GM19324 (cell line): ENCODE measurements at regions not wholly inside any gene's neighbourhood (a gene's known extent, or its start where the extent isn't known, plus 50 kb on each side); places are given as distances from the start of the nearest gene placed in this dataset.
A peak's percentile ranks its signal among the peaks of the same experiment; 100 is the strongest.

ENCODE experiments used
- ATAC-seq: cut with Tn5 transposase; IDR thresholded peaks from one replicate; pipeline ENCODE4 v1.9.1; 2021; ENCODE audit warnings: mild to moderate bottlenecking, moderate library complexity; ENCODE audit not compliant: unreplicated experiment, low FRiP score

DNA sequence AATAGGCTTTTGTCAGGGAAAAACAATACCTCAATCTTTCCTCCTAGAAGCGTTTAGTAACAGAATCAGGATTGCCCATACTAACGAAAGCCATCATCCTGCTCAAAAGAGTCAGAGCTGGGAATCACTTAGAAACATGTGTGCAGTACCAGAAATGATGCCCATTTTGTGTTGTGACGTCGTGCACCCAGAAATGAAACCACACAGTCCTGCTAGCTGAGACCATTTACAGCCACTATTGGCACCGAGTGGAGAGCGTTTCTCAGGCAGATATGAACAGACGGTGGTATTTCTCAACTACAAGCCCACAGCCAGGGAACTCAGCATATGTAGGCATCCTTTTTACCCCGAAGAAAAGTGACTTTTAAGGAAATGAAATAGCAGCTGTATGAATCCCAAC lies 284.3 kb upstream of the LRATD1 start:
- no peak for ATAC-seq

DNA sequence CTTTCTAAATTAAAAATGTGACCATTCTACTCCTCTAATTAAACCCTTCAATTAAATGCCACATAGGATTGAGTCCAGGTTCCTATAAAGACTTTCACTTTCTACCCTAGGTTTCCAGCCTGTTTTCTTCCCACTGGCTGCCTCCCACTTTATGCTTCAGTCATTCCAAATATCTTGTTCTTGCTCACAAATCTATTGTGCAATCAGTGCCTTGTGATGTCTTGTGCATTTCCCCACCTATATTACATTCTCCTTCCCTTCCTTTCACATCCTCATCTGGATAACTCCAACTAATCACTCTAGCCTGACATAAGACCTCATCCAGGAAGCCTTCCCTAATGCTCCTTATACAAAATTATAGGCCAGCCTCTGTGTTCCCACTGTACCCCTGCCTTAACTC lies 281.7 kb upstream of the LRATD1 start:
- ATAC-seq: no peak

DNA sequence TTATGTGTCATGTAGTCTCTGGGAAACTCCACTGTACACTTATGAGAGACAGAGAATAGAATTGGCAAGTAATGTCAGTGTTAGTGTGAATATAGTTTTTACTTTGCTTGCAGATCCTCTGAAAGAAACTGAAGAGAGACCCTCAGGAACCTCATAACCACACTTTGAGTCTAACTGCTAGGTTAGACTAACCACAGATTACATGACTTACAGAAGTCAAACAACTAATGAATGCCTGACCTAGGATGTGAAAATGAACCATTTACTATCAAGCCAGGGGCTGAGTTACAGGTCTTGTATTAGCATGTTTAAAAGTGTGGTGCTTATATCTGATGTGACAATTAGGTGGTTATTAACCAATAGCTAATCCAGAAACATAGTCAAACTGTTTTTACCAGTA lies 280.4 kb upstream of the LRATD1 start:
- ATAC-seq: no peak

DNA sequence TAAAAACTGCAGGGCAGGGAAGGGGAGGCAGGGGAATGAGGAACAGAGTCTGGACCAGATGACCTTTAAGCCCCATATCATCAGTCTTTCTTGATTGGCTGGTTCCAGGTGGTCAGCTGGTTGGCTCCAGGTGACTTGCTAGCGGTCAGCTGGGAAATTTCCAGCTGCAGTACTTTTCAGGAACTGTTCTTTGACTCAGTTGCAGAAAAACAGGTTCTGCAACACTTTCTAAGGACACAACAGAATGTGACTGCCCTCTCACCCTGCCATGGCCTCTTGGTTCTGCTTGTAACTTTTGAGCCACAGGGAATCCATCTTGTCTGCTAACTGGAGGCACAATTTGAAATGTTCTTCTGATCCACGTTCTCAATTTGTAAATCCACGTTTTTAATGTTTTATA lies 278.3 kb upstream of the LRATD1 start:
- ATAC-seq: no peak

DNA sequence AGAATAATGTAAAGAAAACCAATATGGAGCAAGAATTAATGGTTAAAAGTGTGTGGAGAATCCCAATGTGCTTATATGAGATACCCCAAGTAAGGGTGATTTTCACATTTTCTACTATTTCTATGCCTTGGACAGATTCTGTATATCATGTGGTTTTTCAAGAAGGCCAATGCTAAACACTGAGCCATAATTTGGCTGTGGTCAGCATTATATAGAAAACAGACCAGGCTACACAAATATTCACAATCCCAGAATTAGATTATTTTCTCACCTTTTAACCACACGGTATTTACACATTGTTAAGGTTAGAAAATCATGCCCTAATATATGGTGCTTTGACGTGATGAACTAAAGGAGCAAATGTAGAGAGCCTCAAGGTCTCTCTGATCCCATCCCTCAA lies 277.4 kb upstream of the LRATD1 start:
- no peak for ATAC-seq

DNA sequence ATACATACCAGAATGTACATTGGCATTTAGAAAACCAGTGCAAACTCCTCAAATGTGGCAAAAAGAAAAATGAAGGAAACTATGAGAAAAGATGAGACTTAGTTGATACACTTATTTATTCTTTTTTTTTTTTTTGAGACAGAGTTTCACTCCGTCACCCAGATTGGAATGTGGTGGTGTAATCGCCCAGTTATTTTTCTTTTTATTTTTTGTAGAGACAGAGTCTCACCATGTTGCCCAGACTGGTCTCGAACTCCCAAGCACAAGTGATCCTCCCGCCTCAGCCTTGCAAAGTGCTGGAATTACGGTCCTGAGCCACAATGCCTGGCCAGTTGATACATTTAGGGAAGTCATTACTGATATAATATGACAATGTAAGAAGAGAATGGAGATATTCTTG lies 274.2 kb upstream of the LRATD1 start:
- ATAC-seq: no peak

DNA sequence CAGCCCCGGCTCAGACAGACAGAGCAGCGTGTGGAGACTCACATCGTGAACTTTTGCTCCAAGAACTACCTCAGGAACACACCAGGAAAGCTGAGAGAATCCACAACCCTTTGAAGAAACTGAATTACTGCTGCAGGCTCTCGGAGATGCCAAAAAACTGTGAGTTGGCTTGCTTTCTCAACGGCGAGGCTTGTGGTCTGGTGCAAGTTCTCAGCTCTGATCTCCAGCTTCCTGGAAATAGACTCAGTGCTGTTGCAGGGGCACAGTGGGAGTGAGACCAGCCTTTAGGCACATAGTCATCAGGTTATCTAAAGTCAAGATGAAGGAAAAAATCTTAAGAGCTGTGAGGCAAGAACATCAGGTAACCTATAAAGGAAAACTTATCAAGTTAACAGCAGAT lies 273.7 kb upstream of the LRATD1 start:
- ATAC-seq: no peak

DNA sequence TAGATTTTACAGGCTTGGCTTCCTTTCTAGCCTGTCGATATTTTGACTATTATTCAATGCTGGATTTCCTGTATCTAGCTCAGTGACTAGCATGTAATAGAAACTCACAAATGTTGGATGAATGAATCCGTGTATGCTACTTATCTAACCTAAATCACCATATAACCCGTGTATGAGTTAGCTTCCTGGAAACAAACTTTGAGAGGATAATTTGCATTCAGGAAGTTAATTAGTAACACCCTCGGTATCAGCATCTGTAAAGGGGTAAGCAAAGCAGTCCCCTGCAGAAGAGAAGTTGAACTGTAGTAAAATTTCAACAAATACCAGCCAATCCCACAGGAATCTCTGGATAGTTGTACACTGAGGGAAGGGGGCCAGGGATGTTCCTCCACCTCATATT lies 269.4 kb upstream of the LRATD1 start:
- ATAC-seq: peak; percentile 59

DNA sequence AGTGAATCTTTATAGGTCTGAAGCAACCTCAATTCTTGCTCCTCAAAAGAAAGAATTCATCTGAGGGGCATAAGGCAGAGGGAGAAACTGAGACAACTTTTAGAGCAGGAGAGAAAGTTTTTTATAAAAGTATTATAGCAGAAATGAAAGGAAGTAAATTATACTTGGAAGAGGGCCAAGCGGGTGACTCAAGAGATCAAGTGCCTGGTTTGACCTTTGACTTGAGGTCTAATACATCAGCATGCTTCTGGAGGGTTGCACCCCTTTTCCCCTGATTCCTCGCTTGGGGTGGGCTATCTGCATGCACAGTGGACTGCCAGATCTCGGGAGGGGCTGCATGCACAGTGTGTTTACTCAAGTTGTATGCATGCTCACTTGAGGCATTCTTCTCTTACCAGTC lies 268.5 kb upstream of the LRATD1 start:
- no peak for ATAC-seq

DNA sequence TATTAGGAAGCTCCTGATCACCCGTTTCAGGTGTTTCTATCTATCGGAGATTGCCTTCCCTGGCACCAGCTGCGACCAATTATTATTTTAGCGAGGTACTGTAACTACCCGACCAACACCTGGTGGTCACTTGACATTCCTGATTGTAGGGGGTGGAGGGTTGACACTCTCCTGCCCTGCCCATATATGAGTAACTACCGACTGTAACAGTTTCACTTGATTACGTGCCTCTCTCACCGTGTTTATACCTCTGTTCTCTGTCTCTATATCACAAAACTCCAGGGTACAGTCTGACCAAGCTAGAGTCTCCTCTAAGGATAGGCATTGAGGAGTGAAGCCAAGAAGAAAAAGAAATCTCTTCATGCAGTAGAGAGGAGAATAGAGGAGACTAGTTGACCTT lies 268.0 kb upstream of the LRATD1 start:
- no peak for ATAC-seq

DNA sequence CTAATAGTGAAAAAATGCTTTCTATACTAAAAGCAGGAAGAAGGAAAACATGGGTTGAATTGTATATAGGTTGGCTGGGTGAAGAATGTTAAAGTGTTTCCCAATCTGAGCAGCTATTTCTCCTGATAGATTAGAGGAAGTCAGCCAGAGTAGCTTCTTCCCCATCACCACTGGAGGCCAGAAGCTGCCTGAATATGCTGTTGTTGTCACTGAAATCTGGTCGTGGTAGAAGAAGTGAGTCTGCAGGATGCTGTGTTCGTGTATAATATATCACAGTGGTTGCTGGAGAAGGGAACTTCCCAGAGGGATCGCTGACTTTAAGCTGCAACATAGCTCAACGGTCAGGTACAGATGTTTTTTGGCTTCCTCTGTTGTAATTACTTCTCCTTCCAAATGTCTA lies 247.5 kb upstream of the LRATD1 start:
- ATAC-seq: no peak

DNA sequence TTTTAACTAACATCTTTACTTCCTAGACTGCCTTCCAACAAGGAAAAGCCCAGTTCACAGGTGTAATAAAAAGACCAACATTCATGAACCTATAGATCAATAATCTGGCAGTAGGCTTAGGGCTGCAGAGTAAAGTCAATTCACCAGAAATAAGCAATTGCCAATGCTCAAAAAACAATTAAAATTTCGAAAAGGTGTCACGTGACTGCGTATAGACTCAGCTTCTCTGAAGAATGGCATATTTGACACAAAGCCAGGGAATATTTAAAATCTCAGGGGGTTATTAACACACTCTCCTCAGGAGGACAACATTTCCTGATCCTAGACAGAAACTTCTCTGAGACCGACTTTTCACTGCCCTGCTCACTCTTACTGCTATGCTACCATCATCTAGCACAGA lies 245.2 kb upstream of the LRATD1 start:
- no peak for ATAC-seq

DNA sequence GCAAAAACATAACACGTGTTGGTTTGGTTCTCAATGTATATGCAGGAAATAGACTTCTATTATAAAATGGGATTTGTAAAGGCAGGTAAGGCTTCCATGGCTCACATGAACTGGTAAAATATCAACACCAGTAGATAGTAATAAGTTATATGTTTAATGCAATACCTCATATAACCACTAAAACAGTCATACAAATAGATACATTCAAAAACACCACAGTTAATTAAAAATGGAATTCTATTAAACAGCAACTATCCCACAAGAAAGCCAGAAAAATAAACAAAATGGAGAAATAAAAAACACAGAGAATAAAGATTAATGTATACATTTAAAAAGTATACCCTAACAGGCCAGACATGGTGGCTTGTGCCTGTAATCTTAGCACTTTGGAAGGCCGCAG lies 243.8 kb upstream of the LRATD1 start:
- no peak for ATAC-seq

DNA sequence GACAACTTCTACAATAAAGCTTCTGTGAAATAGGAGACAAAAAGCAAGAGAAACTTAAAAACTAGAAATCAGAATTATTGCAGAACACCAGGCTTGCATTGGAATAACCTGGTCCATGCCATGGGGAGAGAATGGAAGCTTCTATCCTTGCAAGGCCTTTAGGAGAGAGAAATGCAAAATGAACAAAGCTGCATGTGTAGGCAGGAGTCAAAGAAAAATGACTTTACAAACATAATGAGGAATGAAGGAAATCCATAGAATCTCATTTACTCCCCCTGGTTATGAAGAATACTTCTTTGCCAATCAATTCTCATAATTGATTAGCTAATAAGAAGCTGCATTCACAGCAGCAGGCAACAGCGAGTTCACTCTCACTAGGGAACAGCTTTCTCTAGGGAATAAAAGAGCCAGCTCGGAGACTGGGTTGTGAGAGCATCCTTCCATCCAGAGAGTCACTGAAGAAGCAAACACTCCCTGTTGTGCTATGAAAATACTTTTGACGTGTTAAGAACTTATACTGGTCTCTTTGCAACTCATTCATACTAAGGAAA lies 235.9 kb upstream of the LRATD1 start:
- ATAC-seq: no peak

DNA sequence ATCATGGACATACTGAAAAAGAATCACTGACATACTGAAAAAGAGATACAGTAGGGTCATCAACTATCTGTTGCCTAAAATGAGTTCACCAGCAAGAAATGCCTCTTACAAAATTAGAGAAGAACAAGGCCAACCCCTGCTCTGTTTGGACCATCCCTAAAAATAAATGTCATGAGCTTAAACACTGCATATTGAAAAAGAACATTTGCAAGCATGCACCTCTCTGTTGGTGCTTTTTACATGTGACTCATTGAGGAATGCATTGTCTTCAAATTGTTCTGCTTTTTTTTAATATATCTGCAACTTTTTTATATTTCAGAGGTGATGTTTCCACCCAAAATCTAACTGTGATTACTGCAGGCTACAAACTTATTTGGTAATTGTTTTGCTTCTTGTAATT lies 233.9 kb upstream of the LRATD1 start:
- no peak for ATAC-seq

DNA sequence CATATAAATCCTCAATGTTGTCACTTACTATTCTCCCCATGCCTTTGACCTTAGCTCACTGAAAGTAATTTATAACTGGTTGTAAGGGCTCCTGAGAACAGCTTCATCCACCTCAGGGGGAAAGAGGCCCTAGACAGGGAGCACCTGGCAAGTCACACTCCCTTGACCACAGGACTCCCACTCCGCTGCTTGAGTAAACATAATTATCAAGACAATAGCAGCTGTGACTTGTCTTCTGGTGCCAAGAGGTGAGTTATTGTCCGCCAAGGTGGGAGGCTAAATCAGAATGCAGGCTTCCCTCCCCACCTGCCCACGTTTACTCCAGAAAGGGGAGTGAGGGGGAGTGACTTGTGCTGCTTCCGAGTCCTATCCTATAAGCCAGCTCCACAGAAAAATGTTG lies 230.6 kb upstream of the LRATD1 start:
- ATAC-seq: no peak

DNA sequence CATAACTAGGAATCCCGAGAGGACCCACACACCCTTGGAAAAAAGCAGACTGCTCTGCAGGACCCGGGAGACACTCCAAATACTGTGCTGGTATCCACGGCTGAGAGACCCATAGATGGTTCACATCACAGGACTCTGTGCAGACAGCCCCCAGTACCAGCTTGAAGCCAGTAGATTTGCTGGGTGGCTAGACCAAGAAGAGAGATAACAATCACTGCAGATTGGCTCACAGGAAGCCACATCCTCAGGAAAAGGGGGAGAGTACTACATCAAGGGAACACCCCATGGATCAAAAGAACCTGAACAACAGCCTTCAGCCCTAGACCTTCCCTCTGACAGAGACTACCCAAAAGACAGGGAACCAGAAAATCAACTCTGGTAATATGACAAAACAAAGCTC lies 223.8 kb upstream of the LRATD1 start:
- no peak for ATAC-seq

DNA sequence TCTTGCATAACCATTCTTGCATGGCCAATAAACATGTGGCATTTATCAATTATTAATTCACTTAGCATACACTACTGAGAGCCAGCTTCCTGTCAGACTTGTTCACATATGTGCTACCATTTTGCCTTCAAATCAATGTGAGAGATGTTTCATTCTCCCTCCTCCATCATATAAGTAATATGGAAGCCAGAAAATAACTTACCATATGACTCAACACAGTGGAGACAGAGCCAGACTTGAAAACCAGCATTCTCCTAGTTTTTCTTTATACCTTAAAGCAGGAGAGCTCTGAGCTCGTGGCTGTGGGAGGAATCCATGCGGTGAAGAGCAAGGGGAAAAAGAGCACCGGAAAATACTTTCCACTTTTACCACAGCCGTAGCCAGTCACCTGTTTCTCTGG lies 215.0 kb upstream of the LRATD1 start:
- no peak for ATAC-seq

DNA sequence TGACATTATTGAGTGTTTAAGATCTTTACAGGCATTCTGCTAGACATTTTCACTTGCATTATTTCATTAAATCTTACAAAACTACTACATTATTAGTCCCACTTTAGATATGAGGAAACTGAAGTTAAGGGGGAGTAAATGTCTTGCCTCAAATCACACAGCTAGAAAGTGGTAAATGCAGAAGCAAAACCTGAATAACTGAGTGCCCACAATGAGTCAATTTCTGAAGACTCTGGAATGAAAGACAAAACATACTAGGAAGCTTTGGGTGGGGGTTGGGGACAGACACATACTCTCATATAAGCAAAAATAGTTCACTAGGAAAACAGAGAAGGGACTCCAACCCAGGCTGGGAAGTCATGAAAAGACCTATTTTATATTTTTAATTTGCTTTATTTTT lies 214.4 kb upstream of the LRATD1 start:
- ATAC-seq: no peak

DNA sequence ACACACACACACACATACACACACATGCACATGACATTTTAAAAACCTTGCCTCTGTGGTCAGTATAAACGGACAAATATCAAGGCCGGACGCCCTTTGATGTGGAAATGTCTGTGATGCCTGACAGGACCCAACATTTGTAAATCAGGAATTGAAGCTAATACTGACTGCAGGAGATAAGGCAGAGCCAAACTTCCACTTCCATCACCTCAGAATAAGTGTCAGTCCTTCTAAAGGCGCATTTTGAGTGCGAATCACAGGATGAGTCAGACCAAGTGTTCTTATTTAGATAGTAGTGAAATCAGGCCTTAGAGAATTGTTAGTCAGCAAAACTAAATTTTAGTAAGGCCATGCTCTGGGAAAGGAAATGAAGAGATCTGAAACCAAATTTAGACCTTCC lies 211.7 kb upstream of the LRATD1 start:
- no peak for ATAC-seq

DNA sequence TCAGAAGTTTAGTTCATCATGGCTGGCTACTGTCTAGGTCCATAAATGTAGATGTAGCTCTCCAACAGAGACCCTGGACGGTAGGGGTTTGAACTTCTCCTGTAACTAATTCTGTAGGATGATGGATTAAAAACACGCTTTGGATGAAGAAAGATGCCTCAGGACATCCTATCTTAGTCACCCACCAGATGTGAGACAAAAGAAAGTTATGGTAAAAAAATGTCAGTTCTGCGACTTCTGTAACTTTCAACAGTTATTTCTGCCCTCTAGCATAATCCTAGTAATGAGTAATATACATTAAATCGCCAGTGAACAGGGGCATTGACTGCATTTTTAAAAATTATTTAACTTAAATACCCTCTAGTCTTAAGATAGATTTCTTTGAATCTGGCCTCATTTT lies 210.1 kb upstream of the LRATD1 start:
- no peak for ATAC-seq

DNA sequence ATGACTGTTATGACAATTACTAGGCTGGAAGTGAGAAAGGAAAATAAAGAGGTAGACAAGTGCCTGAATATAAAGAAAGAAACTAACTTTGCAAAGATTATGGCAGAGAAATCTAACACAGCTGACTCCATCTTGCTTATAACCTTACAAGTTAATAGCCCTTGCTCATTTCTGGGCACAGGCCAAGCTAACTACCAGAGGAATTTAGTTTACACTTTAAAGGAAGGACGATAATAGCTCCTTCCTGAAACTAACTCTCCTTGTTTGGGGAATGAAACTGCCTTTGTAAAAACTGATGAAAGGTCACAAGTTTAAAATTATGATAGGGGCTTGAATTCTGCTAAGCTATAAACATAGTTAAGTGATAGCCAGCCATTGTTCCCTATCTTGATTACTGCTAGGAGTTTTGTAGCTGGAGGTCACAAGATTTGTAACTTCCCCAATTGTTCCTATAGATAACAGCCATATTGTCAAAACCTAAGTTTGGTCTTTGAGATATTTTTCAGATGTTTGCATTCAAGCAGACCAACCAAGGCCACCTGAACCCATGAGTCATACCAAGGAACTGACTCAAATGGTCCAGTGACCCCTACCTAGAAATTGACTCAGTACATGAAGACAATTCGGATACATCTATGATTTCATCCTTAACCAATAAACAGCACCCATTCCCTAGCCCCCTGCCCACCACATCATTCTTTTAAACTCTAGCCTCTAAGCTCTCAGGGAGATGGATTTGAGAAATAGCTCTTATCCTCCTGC lies 209.2 kb upstream of the LRATD1 start:
- no peak for ATAC-seq
